ENCODE measurements at regions not wholly inside any gene's neighbourhood (a gene's known extent, or its start where the extent isn't known, plus 50 kb on each side); places are given as distances from the start of the nearest gene placed in this dataset.
A peak's percentile ranks its signal among the peaks of the same experiment; 100 is the strongest.
"Not testable (repeated sequence)": the region's sequence is repeated elsewhere in the genome, so short reads cannot be mapped to it uniquely, and the experiment has no call there.

- ATAC-seq, result no peak
- POLR2A ChIA-PET, result no interaction called here
- Mint-ChIP-seq H3K27ac (no peak overlapping the region), H3K27me3 (ENCODE audit: low read depth) (no peaks in the 10 kb centered on the region), H3K9me3 (peaks cover 13% of the 10 kb centered on the region), H3K4me1 (peaks cover 4% of the 10 kb centered on the region), H3K4me3 (no peak overlapping the region), H3K36me3 (peaks cover 10% of the 10 kb centered on the region)
- DNase-seq (ENCODE audit: low spot score), result no peak
- TF ChIP-seq GRHL2 (CRISPR knock-in tag; IDR thresholded peaks at IDR 0.05; ENCODE audit: insufficient replicate concordance, severe bottlenecking) (no peak), TCF7 (CRISPR knock-in tag; IDR thresholded peaks at IDR 0.05; ENCODE audit: low read depth) (no peak), RORB (CRISPR knock-in tag; IDR thresholded peaks at IDR 0.05) (no peak), OVOL2 (CRISPR knock-in tag; IDR thresholded peaks at IDR 0.05; ENCODE audit: borderline replicate concordance) (no peak), HMGA2 (CRISPR knock-in tag; IDR thresholded peaks at IDR 0.05) (no peak), ATF6 (CRISPR knock-in tag; IDR thresholded peaks at IDR 0.05) (no peak)
- TF ChIP-seq, protein P1, sequence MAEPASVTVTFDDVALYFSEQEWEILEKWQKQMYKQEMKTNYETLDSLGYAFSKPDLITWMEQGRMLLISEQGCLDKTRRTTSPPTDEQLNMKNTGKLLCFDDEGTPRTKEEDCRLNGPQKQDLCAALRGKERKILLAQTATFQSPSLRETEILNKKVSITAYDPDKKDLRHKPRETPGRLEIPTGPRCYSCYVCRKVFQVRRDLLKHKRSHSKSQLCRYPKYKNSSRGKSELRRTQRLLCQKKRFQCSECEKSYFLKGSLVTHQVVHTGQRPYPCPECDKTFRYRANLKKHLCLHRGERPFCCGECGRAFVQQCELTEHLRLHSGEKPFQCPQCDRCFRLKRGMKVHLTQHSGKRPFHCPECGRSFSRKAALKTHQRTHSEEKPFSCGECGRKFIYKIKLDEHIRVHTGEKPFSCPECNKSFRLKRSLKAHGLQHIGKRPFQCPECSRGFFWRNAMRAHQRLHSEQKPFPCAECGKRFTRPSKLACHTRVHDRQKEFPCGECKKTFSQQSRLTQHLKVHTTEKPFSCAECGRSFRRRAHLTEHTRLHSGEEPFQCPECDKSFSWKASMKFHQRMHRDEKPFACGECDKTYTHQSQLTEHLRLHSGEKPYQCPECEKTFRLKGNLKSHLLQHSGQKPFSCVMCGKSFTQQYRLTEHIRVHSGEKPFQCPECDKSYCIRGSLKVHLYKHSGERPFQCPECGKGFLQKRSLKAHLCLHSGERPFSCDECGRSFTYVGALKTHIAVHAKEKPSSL (CRISPR knock-in tag; conservative IDR thresholded peaks at IDR 0.05), result no peak
- CTCF ChIA-PET, result interaction anchor here (1.5 kb wide), 1 partner anchor 31 kb away, joined by 3 read pairs; no protein-coding TSS in a partner anchor
Observed at GRCh38 chr3:69485489-69485888, 99.6 kb upstream of the FRMD4B start.

- peaks cover 14% of the 10 kb centered on the region for H3K9me3 Mint-ChIP-seq
- TF ChIP-seq ZNF423 (CRISPR knock-in tag; IDR thresholded peaks at IDR 0.05) (0 out of 2 replicates have a peak, but pooled peaks have one; percentile 7), IRF2 (CRISPR knock-in tag; IDR thresholded peaks at IDR 0.05; ENCODE audit: borderline replicate concordance, low read depth) (no peak)
- no peaks in the 10 kb centered on the region for H3K27me3 Mint-ChIP-seq (ENCODE audit: low read depth)
- no peak for DNase-seq (ENCODE audit: low spot score)
- peaks cover 12% of the 10 kb centered on the region for H3K36me3 Mint-ChIP-seq
- no peak overlapping the region for H3K27ac Mint-ChIP-seq
- ChIA-PET POLR2A (no interaction called here), CTCF (interaction anchor here (1.5 kb wide), 1 partner anchor 32 kb away, joined by 3 read pairs; no protein-coding TSS in a partner anchor)
- no peak for ATAC-seq
- no peak overlapping the region for H3K4me3 Mint-ChIP-seq
- no peaks in the 10 kb centered on the region for H3K4me1 Mint-ChIP-seq
Observed at GRCh38 chr3:69484507-69485393, 98.9 kb upstream of the FRMD4B start.

- H3K4me1 Mint-ChIP-seq, result no peaks in the 10 kb centered on the region
- H3K4me3 Mint-ChIP-seq, result no peak overlapping the region
- peaks cover under 1% of the 10 kb centered on the region; the same call in 1 of the 2 replicates for H3K27me3 Mint-ChIP-seq (ENCODE audit: low read depth)
- ChIA-PET CTCF (no interaction called here), POLR2A (no interaction called here)
- H3K36me3 Mint-ChIP-seq, result peaks cover 15% of the 10 kb centered on the region
- DNase-seq (ENCODE audit: low spot score) (no peak), ATAC-seq (no peak)
- TF ChIP-seq SMAD3 (CRISPR knock-in tag; IDR thresholded peaks at IDR 0.05; ENCODE audit: borderline replicate concordance) (no peak), ATF6 (CRISPR knock-in tag; IDR thresholded peaks at IDR 0.05) (no peak), PRRX2 (CRISPR knock-in tag; IDR thresholded peaks at IDR 0.05) (no peak), RELA (CRISPR knock-in tag; IDR thresholded peaks at IDR 0.05; ENCODE audit: borderline replicate concordance) (no peak)
- H3K27ac Mint-ChIP-seq, result no peak overlapping the region
- peaks cover 19% of the 10 kb centered on the region for H3K9me3 Mint-ChIP-seq
Observed at GRCh38 chr3:69483449-69483848, 97.6 kb upstream of the FRMD4B start.

DNA sequence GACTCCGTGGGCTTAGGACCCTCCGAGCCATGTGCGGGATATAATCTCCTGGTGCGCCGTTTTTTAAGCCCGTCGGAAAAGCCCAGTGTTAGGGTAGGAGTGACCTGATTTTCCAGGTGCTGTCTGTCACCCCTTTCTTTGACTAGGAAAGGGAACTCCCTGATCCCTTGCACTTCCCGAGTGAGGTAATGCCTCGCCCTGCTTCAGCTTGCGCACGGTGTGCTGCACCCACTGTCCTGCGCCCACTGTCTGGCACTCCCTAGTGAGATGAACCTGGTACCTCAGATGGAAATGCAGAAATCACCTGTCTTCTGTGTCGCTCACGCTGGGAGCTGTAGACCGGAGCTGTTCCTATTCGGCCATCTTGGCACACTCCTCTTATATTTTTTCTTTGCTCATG, 95.1 kb upstream of the FRMD4B start:
- DNase-seq (ENCODE audit: low spot score); H3K27me3 Mint-ChIP-seq (ENCODE audit: low read depth); H3K4me1 Mint-ChIP-seq; ATAC-seq; H3K27ac Mint-ChIP-seq; H3K4me3 Mint-ChIP-seq; CTCF ChIA-PET; POLR2A ChIA-PET: not testable (repeated sequence)
- peaks cover 19% of the 10 kb centered on the region for H3K36me3 Mint-ChIP-seq
- H3K9me3 Mint-ChIP-seq, result peaks cover 25% of the 10 kb centered on the region

Data from WTC11 (cell line).